Esophagus muscularis mucosa (tissue), 4 donors: ENCODE measurements at regions not wholly inside any gene's neighbourhood (a gene's known extent, or its start where the extent isn't known, plus 50 kb on each side); places are given as distances from the start of the nearest gene placed in this dataset.

Experiments used
- CTCF ChIP-seq, 3 experiments: fragments of 200-600 bp in 2 of 3; fragments of 450-650 bp in 1 of 3; sonication (generic) in 2 of 3; IDR thresholded peaks; one replicate each; pipeline ENCODE4 v1.5.1; 2017 to 2019; ENCODE audit warnings: antibody characterized with exemption in 3 of 3, mild to moderate bottlenecking in 2 of 3, moderate library complexity in 1 of 3
- EP300 ChIP-seq: sonication (generic); formaldehyde crosslinking; IDR thresholded peaks from one replicate; pipeline ENCODE4 v1.6.1; 2017; ENCODE audit warnings: antibody characterized with exemption
- POLR2AphosphoS5 ChIP-seq, 2 donors: sonication (generic); formaldehyde crosslinking; IDR thresholded peaks; one replicate each; pipeline ENCODE4 v1.6.1; 2017; ENCODE audit warnings: antibody characterized with exemption in 2 of 2

- no peak for TF ChIP-seq POLR2AphosphoS5 (IDR thresholded peaks at IDR 0.05)
- TF ChIP-seq EP300: no peak
- no peak for TF ChIP-seq CTCF (IDR thresholded peaks at IDR 0.05)
These were observed 203.2 kb downstream of the LTN1 start for GRCh38 chr21:28789523-28789922.
